Epidermal melanocyte (primary cell): ENCODE measurements at regions not wholly inside any gene's neighbourhood (a gene's known extent, or its start where the extent isn't known, plus 50 kb on each side); places are given as distances from the start of the nearest gene placed in this dataset.

ENCODE experiments used
- DNase-seq: peaks from one replicate; pipeline ENCODE4 v3.0.0; 2011; ENCODE audit warnings: low spot score; ENCODE audit not compliant: insufficient read length

DNA sequence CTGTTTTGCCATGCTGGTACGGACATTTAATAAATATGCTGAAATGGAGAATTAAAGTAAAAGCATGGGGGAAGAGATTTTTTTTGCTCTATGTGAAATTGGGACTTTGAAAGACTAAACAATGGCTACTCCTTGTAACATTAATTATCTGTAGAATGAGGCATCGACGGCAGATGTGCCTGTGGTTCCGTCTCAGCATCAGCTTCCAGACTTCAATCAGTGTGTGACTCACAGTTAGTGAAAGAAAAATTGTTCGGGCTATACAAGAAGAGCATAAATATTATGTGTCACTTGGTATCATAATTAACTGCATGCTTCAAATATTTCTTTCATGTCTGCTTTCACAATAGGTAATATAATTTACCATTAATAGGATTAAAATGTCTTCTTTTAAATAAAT is 117.0 kb upstream of the SMIM21 start:
- DNase-seq = no peak

DNA sequence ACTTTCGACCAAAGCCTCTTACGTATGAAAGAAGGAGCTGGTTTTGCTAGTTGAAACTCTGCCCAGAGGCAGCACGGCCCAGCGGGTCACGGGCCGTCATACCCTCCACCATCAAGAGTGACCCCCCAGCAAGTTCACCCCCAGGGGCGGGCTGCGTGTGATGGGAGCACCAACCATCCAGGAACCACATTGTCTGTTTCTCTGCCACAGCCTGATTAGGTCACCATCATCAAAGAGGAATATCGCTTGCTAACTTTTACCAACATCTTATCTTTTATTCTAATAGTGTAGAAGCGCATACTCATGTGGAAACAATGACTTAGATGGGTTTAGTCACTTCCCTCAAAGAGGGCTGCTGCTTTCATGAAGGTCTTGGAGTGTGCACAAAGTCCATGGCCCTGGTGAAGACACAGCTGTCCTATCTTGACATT is 116.6 kb upstream of the SMIM21 start:
- no peak for DNase-seq

DNA sequence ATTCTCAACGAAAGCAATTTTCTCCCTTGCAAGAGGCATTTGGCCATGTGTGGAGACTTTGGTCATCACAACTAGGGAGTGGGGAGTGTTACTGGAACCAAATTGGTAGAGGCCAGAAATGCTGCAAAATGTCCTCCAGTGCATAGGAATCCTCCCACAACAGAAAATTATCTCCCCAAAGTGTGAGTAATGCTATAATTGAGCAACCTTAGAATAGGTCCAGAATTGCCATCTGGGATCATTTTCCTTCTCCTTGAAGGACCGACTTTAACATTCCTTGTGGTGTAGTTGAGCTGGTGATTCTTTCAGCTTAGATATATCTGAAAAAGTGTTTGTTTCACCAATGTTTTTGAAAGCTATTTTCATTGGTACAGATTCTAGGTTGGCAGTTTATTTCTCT is 111.2 kb upstream of the SMIM21 start:
- DNase-seq = no peak

DNA sequence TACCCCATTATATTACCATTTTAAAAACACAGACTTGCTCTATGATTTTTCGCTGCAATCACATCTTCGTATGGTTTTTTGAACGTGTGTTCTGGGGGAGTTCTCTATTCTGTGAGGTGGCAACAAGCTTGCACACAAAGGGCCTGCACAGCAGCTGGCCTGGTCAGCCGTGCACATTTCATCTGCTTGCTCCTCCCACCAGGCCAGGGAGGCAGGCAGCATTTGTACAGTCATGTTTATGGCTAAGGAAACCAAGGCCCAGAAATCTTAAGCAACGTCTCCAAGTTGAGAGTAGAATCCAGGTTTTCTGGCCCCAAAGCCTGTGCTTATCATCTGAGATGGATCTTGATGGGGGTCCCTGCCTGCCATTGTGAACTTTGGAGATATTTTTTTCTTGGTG is 106.4 kb upstream of the SMIM21 start:
- DNase-seq = no peak

DNA sequence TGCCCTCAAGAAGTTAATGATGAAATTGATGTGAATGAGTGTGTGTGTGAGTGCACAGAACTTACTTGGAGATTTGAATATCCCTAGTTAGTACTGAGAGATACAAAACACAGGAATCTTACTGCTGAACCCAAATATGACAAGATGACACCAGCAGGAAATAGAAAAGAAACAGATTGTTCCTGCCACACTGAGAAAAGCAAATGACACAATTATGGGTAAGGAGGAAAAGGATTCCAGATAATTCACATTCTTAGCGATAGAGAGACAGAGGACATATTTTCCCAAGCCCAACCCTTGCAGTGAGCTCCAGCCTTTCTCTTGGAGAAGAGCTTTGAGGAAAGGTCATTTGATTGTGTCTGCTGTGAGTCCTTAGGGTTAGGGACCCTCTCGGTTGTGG is 105.7 kb upstream of the SMIM21 start:
- DNase-seq = no peak

DNA sequence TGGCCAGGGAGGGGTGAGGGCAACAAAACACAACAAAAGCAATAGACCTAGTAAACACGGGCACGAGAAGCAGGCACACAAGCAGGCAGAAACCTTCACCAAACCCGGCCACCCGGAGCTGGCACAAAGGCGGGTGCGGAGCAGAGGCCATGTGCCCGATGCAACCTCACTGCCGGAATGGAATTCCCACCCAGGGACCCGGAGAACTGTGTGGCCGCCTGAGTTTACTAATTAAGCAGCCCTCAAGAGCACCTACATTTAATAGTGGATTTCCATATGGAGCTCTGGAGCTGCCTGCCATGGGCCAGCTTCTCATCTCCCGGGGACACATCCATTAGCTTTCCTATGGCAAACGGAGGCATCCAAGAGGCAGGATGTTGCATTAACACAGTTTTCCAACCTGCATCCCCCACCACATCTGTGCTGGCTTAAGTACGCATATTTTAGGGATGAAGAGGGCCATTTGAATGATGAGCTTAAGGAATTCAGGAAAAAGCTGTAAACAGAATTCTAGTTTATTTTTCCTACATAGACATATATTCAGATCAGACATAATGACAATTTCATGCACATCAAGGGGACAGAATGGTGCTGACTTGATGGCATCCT is 104.5 kb upstream of the SMIM21 start:
- DNase-seq = no peak

DNA sequence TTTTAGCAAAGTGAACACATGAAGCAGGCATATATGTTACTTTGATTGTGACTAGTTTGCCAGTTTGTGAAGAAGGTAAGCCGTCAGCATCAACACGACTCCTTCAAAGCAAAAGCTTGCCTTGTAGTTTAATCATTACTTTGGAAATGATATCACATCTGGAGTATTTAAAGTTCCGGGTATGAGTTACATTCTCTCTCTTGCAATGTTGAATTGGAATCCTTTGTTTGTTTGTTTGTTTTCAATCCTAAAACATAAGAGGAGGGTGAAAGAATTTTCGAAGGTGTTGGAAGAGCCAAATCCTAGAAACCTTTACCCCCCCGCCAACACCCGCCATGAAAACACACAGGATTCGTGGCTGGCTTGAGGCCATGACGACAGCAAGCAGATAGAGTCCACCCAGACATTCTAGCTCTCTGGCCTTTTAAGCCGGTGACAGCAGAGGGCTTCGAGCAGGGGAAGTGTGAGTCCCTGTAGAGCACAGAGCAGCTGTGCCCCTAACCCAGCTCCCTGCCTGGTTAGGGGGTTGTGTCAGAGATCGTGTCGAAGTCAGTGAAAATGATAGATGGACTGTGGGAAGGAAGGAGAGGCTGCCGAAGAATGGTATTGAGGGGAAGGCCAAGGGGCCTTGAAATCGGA is 103.8 kb upstream of the SMIM21 start:
- no peak for DNase-seq

DNA sequence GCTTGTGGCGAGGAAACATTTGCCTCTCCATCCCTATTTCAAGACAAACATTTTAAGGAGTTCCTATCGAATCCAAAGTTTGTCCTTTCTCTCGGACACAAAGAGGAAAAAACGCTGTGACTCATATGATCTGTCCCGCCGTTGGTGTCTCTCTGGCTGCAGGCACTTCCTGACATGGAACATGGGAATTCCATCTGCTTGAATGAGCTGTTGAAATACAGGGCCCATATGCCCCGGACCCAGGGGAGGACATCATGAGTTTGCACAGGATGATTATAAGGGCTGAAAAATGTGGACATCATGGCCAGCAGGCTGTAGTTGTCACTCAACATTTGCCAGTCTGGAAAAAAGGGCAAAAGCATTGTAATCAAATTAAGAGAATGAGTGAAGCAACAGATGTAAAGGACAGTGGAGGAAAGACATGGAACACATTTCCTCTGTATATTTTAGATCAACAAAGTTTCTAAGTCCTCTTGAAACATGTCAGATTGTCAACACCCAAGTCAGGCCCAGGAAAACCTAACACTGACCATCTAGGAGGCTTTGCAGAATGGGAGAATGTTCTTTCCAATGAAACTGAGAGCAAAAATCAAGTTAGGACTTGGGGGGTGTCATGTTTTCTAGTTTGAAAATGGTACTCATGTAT is 103.2 kb upstream of the SMIM21 start:
- DNase-seq = no peak

DNA sequence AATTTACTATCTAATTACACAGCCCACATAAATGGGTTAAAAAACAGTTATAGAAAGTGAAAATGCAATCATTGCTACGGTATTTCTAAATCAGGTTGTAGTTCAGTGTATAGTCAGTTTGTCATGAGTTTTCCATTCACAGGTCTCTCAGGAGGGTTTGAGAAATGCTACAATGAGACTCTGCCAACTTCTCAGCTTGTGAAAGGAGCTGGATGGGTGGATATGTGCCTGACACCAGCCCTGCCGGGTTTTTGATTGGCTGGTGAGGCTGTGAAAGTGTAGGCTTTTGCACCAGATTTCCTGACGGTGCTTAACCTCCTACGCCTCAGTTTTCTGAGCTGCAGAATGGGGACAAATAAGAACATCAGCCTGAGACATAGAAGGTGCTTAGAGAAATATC is 102.6 kb upstream of the SMIM21 start:
- no peak for DNase-seq

DNA sequence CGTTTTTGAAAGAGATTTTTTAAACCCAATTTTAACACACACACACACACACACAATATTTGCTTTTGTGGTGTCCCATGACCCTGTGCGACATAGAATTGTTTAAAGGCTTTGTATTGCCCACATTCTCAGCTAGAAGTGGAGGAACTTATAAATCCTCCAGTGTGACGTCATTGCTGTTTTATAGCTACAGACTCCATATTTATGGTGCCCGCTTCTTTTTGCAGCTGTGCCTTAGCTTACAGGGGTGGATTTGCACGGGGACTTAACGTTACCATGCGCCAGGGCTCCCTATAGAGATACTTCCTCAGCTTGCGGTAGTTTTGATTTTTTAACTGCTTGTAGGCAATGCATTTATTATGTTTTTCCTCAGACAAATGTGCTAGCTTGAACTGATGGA is 101.9 kb upstream of the SMIM21 start:
- no peak for DNase-seq

DNA sequence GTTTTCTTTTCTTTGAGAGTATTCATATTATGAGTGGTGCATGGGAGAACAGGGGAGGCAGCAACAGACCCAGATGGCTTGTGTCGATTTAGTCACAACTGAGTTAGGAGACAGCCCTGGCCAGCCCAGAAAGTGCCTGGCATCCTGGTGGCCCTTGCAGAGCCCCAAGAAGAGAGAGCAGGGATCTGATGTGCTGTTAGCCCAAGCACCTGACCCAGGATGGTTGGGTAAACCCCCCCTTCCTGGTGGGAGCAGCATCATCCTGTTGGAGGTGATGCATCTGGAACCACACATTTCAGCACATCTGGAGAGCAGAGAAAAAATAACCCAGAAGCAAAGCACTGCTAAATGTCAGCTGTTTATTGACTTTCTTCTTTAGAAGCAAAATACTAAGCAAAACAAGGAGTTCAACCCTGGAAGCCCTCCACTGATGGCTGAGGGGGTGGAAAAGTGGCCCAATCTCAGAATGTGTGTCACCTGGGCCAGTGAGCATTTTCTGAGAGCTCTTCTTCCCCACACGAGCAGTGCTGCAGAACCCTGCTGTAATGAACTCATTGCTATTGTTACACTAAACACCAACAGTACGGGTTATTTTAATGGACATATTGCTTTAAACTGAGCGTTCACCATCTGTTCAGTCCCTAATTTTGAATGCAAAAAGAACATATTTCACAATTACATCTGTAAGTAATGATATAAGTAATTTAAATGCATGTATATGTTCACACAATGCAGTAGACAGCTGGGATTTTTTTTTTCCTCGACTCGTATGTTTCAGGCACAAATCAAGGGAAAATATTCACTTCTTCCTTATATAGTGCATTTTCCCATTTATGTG is 100.6 kb upstream of the SMIM21 start:
- no peak for DNase-seq

DNA sequence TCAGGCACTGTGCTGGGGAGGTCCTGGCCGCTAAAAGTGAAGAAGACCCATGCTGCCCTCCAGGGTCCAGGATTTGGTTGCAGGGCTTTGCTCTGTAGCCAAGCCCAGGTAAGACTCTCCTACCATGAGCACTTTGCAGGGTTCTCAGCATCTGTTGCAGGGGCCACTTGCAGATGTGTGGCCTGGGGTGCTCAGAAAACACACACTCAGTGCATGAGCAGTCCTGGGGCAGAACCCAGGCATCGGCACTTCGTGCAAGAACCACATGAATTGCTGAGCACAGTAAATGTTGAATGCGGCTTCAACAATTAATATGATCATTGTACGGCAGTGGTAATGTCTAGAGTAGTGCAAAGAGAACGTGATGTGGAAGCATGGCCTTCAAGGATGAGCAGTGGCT is 98.5 kb upstream of the SMIM21 start:
- DNase-seq = no peak

DNA sequence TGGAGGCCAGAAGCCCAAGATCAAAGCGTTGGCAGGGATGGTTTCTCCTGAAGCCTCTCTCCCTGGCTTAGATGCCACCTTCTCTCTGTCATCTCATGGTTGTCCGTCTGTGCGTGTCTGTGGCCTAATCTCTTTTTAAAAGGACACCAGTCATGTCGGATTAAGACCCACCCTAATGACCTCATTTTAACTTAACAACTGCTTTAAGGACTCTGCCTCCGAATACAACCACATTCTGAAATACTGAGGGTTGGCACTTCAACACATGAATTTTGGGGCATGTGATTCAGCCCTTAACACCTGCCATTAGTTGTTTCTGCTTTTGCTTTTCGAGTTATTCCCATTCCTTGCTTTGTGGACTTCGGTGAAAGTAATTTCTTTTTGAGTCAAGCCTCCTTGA is 97.8 kb upstream of the SMIM21 start:
- DNase-seq = no peak

DNA sequence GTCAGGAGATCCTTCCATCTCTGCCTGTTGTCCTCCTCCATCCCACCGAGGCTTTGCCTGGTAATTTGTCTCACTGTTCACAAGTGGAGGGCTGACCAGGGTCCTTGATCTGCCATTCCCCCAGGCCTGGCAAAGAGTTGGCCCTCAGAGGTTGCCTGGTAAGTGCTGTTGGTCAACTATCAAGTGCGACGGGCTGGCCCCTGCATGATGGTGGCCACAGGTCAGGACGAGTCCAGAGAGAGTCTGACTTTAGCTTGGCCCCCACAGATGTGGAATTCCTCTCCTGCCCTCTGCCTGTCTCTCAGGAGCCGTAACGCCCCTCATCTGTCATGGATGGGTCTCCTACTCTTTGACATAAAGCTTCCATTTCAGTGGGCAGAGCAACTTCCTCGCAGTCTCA is 97.3 kb upstream of the SMIM21 start:
- no peak for DNase-seq

DNA sequence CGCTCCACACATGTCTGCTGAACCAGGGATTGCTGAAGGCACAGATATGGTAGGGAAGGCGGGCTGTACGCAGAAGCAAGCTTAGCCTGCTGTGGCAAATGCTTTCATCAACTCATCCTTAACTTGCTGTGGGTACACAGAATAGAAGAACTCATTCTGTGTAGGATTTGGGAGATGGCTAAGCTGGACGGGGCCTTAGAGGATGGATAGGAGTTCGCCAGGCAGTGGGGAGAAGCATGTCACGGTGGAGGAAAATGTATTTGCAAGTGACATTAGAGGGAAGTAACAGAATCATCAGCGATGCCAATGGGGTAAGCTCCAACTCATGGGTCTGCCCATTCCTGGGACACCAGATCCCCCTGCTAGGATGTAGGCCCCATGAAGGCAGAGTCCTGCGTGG is 96.7 kb upstream of the SMIM21 start:
- no peak for DNase-seq

DNA sequence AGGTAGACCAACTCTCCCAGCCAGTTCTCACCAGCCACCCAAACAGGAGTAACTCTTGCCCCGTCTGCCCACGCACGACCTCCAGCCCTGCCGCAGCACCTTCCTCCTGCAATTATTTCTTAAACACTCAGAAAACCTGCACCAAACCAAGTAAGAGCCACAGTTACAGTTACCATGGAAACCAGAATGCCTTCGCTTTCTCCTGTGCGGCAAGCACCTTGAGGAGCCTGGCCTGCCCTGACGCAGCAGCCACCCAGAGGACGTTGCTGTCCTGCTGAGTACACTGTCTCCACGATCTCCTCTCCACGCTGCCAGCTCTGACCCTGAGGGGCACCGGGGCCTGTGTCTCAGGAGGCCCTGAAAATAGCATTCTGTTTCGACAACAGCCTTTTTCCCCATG is 94.3 kb upstream of the SMIM21 start:
- DNase-seq = no peak

DNA sequence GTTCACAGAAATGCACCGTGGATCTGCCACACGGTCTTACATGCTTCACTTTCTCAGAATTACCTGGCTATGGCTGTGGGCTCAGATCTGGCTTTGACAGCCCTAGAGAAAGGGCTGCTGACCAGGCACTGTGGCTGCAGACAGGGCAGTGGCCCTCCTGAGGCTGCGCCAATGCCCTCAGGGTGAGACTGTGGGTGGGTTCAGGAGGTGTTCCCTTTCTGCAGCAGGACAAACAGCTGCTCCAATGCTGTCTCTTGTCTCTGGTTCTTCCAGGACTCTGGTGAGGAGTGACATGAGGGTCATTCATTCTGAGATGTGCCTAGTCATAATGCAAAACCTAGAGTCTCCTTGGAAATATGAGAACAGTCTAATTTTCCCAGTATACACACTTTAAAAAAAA is 90.5 kb upstream of the SMIM21 start:
- DNase-seq = no peak

DNA sequence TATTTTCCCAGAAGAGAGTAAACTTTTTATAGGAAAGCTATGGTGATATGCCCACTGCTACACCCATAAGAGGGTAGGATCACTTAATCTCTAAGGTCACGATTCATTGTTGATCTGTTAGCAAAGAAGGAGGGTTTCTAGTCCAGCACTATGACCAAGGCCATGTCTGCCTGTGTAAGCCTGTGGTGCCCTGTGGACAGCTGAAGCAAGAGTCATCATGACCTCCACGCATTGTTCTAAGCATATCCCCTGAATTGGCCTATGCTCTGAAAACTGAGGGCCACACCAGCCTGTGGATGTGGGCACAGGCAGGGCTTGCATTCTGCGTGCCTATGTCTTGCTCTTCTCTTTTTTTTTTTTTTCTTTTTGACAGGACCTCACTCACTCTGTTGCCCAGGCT is 89.8 kb upstream of the SMIM21 start:
- no peak for DNase-seq

DNA sequence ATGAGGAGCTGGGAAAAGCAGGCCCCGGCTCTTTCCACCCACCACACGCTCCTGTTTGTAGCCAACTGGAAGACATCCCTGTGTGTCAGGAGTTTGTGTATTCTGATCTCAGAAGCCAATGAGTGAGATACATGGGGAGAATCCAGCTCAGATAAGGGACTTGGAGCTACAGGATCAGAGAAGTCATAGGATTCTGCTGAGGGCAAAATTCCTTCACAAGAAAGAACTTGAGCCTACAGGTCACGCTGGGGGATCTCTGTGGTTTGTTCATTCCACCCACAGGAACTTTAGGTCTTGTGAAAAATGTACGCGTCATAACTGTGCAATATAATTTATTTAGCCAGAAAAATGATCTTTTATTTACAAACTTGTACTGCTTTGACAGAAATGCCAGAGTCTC is 80.1 kb upstream of the SMIM21 start:
- DNase-seq = no peak

DNA sequence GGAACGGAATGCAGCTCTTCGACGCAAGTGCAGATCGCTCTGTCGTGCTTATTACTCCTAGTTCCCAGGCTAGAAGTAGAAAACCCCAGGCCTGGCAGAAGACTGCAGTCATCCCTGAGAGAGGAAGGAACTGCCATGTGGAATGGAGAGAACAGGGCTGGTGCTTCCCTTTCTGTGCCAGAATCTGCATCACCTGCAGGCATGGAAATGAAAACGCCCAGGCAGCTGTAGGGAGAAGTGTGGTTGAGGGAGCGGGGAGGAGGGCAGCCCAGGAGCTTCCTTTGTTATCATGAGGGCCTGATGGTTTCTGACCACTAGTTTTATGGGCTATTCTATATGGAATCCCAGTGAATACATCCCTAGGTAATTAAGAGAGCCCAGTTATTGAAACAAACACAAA is 79.4 kb upstream of the SMIM21 start:
- no peak for DNase-seq

DNA sequence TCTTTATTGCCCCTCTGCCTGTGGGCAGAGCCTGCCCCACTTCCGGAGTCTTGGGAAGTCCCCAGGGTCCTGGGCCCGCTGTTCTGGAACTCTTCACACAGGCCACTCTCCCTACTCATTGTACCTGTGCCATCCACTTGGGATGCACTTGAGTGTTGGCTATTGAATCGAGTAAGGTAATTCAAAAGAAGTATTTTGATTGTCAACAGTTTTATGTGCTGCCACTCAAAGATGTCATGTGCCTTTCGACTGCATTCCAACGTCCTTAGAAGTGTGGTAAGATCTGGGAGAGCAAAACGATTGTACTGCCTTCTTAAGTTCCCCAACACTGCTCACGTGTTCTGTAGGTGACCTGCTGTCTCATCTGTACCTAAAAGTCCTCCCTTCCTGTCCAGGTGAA is 77.0 kb upstream of the SMIM21 start:
- no peak for DNase-seq

DNA sequence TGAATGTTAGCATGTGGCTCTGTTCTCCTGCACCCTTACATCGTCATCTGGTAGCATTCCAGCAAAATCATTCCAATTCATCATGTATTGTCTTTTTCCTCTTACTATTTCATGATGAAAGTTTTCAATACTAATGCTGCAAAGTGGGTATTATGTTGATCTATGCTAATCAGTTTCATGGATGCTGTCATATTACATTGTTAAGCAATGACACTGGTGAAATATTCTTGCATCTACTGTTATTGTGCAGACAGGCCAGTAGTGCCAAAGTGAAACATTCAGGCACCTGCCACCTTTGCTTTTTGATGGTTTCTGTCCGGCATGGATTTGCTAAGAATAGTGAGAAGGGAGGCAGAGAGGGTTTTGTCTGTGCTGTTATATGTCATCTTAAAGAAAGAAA is 76.1 kb upstream of the SMIM21 start:
- DNase-seq = no peak
